Skin epidermis (tissue), 12 donors: ENCODE measurements at regions not wholly inside any gene's neighbourhood (a gene's known extent, or its start where the extent isn't known, plus 50 kb on each side); places are given as distances from the start of the nearest gene placed in this dataset.
A peak's percentile ranks its signal among the peaks of the same experiment; 100 is the strongest.
"Not testable (repeated sequence)": the region's sequence is repeated elsewhere in the genome, so short reads cannot be mapped to it uniquely, and the experiment has no call there.

Experiments used
- H3K27ac ChIP-seq, 21 experiments: fragments of 200-600 bp; sonication (generic) in 11 of 21; one replicate each; pipeline ENCODE4 v1.5.0; 2020; ENCODE audit warnings: mild to moderate bottlenecking in 3 of 21, inconsistent platforms in 2 of 21, moderate library complexity in 2 of 21
- H3K4me3 ChIP-seq, 7 experiments: fragments of 200-600 bp; sonication (generic) in 2 of 7; one replicate each; pipeline ENCODE4 v1.5.0; 2020; ENCODE audit warnings: inconsistent platforms in 2 of 7, mild to moderate bottlenecking in 2 of 7, moderate library complexity in 1 of 7

DNA sequence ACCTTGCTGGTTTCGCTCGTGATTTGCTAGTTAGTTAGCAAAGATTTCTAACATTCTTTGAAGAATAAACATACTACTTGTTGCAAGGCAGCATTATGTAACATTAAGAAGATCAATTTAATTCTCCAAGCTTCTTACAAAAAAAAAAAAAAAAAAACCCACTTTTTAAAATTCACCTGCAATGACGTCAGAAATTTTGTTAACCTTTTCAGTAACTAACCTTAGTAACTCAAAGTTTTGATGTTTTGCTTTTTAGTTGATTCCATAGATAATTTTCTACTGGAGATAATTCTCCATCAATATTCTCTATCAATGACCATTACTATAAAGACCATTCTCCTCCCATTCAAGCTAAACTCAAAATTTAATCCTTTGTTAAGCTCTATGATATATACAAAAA lies 491.8 kb upstream of the TBL1XR1 start:
- Histone ChIP-seq H3K27ac (no peak overlapping the region), H3K4me3 (no peak overlapping the region)

DNA sequence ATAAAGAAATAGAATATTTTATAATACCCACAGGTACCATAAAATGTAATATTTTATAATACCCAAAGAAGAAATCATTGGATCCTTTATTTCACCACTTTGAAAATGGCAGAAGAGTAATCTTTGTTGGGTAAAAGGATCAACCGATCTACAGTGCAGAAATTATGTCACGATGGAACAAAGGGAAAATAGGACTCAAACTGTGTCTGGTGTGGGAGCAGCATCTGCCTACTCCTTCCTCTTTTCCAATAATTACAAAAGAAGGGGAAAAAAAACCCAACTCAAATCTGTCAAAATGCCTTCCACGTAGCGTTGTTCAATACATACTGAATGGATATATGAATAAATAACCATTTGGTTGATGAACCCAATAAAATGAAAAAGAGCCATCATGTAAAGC lies 492.6 kb upstream of the TBL1XR1 start:
- H3K27ac ChIP-seq = no peak overlapping the region
- no peak overlapping the region for H3K4me3 ChIP-seq

DNA sequence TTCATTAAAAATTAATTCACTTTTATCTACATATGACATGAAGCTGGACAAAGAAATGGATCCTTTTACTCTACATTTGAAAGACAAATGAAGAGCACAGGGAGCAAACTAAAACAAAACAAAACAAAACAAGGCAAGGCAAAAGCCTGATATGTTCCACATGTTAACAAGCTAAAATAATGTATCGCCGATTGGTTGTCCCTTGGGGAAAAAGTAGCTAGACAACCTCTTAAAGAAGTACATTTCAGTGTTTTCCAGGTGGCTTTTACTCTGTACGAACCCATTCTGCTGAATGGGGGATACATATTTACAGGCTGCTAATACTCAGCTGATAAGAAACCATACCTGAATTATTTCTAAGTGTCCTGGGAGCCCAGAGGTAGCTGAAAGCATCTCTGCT lies 493.0 kb upstream of the TBL1XR1 start:
- Histone ChIP-seq H3K4me3 (no peak overlapping the region), H3K27ac (no peak overlapping the region)

DNA sequence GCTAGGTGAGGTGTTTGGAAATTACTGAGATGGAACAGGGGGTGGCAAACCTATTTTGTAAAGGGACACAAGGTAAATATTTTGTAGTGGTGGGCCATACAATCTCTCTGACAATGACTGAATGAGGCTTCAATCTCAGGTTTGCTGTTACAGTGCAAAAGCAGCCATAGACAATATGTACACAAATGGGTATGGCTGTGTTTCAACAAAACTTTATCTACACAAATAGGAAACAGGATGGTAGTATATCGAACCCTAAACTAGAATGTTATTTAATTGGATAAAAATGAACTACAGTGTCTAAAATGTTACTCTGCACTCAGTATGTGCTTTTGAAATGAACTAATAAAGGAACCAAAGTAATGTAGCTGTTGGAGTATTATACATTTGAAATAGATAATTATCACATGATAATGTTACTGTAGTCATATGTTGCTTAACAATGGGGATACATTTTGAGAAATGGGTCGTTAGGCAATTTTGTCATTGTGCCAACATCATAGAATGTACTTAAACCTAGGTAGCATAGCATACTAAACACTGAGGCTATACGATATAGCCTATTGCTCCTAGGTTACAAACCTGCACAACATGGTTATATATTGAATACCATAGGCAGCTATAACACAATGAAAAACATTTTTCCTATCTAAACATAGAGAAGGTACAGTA lies 495.2 kb upstream of the TBL1XR1 start:
- Histone ChIP-seq H3K27ac (no peak overlapping the region), H3K4me3 (no peak overlapping the region)

DNA sequence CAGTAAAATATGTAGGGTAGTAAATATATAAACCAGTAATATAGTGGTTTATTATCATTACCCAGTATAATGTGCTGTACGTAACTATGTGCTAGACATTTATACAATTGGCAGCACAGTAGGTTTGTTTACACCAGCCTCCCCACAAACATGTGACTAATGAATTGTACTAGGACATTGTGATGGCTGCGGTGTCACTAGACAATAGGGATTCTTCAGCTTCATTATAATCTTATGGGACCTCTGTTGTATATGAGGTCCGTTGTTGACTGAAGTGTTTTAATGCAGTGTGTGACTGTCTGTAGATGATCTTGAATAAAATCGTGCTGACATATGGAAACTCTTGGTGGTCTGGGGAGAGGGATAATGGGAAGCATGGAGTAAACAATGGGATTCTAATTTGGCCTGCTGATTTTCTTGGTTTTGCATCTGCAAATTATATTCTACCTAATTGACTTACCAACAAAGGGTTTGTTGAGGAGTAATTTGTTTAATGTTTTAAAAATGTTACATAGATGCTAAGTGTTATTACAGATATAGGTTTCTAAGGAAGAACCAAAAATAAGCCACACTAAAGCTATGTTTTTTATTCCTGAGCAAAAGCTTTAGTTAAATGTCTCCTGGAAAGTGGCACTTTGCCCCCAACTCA lies 496.5 kb upstream of the TBL1XR1 start:
- H3K27ac ChIP-seq = no peak overlapping the region
- no peak overlapping the region for H3K4me3 ChIP-seq

DNA sequence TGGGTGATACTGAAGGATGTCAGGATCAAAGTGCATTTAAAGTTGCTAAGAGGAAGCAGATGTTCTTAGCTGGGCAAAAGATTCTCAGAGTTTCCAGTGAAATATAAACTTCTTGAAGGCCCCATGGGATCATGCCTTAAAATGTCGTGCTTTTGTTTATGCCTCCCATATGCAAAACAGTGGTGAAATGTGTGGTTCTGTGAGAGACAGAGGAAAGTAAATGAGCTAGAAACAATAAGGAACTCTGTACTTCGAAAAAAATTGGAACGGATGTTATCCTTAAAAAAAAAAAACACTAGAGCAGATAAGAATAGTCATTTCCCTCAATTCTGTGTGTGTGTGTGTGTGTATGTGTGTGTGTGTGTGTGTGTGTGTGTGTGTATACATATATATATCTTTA lies 497.0 kb upstream of the TBL1XR1 start:
- Histone ChIP-seq H3K4me3 (no peak overlapping the region), H3K27ac (no peak overlapping the region)

DNA sequence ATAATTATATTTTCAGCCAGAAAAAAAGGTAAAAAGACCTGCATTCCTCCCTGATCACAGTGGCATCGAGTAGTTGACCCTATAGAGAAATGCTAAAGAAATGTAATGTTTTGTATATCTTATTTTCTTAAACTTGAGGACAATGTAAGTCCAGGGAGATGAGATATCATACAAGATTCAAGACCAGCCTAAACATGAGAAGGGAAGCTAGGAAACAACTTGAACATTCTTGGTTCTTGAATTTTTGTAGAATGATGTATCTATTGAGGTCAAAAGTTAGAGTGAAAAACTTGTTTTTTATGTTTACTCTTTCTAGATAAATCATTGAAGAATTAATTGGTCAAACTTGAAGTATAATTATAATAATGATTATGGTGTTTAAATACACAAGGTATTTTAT lies 497.7 kb upstream of the TBL1XR1 start:
- Histone ChIP-seq H3K27ac (no peak overlapping the region), H3K4me3 (no peak overlapping the region)

DNA sequence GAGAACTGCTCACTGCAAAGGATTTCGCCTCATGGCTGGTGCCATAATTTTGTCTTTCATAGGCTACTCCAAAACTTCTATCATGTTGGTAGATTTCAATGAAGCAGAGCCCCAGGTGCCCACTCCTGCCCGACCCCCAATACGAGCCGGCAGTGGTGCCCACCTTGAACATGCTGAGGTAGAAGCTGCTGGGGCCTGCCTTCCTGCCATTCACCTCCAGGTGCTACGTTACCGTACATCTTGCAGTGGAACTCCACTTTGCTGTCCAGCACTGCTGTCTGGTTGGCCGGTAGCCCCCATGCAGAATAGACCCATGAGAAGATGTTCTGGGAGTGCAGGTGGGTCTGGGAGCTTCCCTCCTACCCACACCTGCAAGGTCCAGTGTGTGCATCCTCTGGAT lies 502.8 kb upstream of the TBL1XR1 start:
- Histone ChIP-seq H3K27ac (no peak overlapping the region), H3K4me3 (no peak overlapping the region)

DNA sequence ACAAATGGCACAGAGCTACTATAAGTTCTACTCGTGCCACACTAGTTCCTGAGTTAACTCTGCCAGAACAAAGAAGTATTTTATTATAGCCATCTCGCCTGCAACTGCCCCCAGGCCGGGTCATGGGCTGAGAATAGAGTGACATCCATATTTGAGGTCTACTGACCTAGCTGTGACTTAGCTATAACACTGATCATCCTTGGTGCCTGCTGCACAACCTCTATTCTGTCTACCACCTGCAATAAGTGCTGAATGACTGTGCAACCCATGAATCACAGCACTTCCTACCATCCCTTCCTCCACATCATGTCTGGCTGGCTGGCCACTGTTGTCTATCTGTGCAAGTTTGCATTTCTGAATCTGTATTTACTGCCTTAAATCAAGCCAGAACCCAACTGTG lies 506.5 kb upstream of the TBL1XR1 start:
- H3K4me3 ChIP-seq = no peak overlapping the region
- no peak overlapping the region for H3K27ac ChIP-seq

DNA sequence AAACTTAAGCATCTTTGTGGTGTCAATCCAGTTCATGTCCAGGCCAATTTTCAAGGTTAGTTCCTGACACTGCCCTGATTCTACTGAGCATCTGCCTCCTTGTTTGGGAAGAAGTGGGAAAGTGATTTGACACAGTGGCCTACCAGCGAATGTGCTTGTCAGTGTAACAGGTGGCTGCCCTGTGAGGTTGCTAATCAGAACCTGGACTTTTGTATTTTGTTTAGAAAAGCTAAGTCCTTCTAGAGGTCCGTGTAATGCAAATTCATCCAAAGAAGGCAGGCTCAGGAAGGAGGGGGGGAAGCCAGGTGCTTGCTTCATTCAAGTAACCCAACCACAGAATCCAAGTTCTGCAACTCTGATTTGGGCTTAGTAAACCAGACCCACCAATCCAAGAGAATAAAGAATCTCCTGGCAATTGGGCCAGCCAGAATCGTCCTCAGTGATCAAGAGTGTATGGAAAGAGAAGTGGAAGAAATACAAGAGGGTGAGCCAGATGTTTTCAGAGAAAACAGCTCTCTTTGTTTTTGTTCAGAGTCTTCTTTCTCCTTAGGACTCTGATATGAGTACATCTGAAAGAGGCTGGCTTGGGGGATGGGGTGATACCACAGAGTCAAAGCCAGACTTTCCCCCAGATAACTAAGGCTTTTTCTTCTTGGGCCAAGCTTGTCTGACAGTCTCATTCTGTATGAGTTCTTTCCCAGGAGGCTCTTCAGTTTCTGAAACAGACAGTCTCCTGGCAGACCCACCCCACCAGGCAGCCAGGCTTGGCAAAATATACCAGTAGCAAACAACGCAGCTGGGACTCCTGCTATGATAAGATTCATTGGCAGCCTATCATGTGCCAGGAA lies 508.9 kb upstream of the TBL1XR1 start:
- Histone ChIP-seq H3K27ac (no peak overlapping the region), H3K4me3 (no peak overlapping the region)

DNA sequence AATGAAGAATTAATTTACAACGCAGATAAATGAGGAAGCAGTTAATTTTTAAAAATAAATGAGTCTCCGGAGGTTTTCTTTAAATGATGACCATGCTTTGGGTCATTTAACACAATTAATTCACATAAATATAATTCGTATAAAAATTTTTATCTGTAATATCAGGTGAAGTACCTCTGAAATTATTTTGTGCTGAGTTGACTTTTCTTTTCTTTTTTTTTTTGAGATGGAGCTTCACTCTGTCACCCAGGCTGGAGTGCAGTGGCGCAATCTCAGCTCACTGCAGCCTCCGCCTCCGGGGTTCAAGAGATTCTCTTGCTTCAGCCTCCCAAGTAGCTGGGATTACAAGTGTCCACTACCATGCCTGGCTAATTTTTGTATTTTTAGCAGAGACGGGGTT lies 512.2 kb upstream of the TBL1XR1 start:
- not testable (repeated sequence) for H3K27ac ChIP-seq, H3K4me3 ChIP-seq

DNA sequence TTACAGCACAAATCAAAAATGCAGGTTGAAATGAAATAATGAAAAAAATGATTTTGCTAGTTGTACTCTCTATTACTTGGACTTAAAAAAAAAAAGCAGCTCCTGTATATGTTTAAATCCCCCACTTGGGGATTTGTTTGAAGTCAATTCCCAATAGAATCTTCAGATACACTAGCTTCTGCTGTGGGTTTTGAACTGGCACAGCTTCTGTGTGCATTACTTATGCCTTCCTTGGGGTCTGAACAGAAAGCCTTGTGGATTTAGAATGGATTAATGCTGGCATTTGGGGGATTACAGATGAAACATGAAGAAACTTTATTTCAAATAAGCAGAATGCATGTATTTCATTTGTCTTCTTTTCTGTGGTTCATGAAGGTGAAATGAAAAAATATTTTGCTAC lies 513.2 kb upstream of the TBL1XR1 start:
- Histone ChIP-seq H3K4me3 (no peak overlapping the region), H3K27ac (peak overlapping the region in 1 of 21 experiments; percentile 23)

DNA sequence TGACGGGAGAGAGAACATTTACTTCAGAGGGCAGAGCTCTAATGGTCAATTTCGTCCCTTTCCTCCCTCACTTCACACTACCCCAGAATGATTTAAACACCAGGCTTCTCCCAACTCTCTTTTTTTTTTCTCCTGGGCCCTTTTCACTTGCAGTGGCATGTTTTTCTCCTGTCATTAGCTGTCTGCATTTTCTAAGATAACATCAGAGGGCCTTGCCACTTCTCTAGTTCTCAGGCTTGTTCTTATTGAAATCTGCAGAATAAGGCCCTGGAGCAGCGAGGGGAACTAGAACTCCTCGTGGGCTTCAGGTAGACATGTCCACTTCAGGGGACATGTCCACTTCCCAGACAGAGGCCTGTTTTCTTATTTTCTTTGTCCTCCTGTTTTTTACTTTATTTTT lies 514.4 kb upstream of the TBL1XR1 start:
- peak overlapping the region in 1 of 21 experiments; percentile 62 for H3K27ac ChIP-seq
- H3K4me3 ChIP-seq = no peak overlapping the region

DNA sequence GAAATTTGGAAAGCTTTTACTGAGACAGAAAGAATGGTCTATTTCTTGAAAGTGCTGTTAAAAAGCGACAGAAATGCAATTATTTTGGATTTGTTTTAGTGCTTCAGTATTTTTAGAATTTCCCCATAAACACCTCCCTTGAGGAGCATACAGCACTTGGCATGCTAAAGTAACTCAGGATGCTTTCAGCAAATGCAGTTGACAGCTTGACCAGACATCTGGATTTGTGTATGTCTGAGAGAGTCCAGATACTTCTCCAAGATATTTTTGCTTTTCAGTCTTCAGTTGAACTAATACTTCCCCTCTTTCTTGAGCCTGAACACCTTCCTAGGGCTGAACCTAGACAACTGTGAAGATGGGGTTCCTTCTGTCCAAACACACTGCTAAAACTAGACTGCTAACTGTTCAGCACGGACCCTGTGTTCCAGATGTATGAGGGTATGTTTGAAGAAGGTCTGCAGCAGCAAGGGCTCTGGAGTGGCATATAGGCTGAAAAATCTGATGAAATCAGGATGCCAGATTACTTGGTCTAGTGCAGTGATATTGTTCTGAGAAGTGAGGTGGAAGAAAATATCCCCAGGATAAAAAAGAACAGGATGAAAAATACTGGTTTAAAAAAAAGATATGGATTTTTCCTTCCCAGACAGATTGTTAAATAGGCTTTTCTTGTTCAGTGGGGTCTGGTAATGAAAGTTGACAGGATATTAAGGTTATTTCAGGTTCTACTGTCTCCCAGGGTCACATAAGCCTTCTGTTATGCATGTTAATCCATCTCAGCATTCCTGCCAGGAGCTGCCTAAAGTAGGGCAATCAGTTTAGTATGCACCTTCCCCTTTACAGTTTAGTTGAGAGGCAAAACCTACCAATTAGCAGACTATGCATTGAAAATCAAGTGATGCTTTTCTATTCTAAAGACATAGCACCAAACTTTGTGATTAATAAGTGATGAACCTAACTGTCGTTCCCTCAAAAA lies 516.9 kb upstream of the TBL1XR1 start:
- H3K4me3 ChIP-seq = no peak overlapping the region
- H3K27ac ChIP-seq = peak overlapping the region in 2 of 21 experiments; percentile 42 to 59

DNA sequence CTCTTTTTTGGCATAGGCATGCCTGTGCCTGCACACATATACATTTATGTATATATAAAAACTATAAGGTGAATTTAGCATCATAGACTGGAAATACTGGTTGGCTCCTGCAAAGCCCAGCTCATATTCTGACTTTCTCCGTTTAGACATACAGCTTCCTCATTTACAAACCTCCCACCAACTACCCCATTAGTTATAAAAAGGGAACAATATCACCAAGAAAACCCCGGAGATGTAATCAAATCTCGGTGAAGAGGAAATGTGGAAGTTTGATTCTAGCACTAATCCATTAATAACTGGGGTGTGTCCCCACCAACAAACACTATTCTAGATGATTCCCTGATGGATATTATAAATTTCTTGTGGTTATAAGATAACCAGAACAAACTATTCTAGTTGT lies 517.7 kb upstream of the TBL1XR1 start:
- peak overlapping the region in 1 of 21 experiments; percentile 59 for H3K27ac ChIP-seq
- H3K4me3 ChIP-seq = no peak overlapping the region

DNA sequence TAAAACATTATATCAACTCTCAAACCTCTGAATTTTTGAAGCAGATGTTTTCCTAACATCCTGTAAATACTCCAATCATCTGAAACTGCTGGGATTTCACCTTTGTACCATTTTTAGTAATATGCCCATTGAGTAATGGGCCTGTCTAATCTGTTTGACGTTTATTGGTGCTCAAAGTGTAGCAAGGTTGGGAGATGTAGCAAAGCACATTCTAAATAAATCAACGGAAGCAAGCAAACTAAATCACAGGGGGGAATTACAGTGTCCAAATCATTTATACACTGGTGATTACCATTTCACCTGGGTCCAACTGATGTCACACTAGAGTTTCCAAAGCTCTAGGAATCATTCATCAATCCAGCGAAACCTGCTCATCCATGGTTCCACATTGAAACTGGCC lies 518.7 kb upstream of the TBL1XR1 start:
- H3K27ac ChIP-seq = no peak overlapping the region
- H3K4me3 ChIP-seq = no peak overlapping the region

DNA sequence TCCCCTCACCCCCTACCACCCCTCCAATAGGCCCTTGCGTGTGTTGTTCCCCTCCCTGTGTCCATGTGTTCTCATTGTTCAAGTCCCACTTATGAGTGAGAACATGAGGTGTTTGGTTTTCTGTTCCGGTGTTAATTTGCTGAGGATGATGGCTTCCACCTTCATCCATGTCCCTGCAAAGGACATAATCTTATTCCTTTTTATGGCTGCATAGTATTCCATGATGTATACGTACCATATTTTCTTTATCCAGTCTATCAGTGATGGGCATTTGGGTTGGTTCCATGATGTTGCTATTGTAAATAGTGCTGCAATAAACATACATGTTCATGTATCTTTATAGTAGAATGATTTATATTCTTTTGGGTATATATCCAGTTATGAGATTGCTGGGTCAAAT lies 523.6 kb upstream of the TBL1XR1 start:
- not testable (repeated sequence) for H3K4me3 ChIP-seq, H3K27ac ChIP-seq

DNA sequence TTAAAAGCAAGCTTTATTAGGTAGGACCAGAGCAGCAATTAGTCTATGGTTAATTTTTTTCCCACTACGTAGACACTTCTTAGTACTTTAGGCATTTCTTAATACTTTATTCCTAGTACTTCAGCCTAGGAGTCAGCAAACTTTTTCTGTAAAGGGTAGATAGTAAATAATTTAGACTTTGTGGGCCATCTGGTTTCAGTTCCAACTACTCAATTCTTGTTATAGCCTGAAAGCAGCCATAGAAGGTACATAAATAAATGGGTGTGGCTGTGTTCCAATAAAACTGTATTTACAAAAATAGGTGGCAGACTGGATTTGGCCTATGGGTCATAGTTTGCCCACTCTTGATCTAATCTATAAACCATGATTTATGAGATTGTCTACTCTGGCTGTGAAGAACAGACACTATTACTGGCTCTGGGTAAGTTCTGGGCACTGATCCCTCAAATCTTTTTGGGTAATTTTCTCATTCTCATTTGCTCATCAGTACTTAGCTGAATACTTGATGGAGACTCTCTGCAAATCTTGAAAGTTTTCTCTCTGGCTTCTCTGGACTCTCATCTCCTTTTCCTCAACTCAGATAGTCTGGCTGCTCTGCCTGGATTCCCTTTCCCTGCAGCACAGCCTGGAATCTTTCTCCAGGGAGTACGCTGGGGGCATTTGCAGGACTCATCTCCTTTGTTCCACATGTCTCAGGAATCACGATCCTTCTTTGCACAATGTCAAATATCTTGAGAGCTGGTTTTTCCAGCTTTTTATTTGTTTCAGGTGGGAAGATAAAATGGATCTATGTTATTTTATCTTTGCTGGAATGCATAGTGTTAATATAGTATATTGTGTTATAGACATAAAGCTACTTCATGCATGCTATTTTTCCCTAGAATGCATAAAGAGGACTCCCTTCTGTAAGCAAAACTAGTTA lies 524.8 kb upstream of the TBL1XR1 start:
- H3K27ac ChIP-seq = no peak overlapping the region
- no peak overlapping the region for H3K4me3 ChIP-seq
